SU-DHL-6 (cell line): ENCODE measurements at regions not wholly inside any gene's neighbourhood (a gene's known extent, or its start where the extent isn't known, plus 50 kb on each side); places are given as distances from the start of the nearest gene placed in this dataset.

Experiments used
- H2AFZ ChIP-seq: fragments of 200-600 bp; sonication (generic); 2 replicates; pipeline ENCODE4 v1.6.1; 2014; ENCODE audit warnings: low read depth, mild to moderate bottlenecking, moderate library complexity, mixed read lengths, antibody characterized with exemption, low read length; ENCODE audit not compliant: severe bottlenecking
- H3F3A ChIP-seq: fragments of 200-600 bp; shearing (Covaris generic); 2 replicates; pipeline ENCODE4 v1.6.0; 2016; ENCODE audit warnings: antibody characterized with exemption, mild to moderate bottlenecking; ENCODE audit not compliant: insufficient read depth
- H3K27ac ChIP-seq: fragments of 200-600 bp; sonication (generic); 2 replicates; pipeline ENCODE4 v1.5.1; 2016; ENCODE audit warnings: low read depth, mild to moderate bottlenecking, low read length, moderate library complexity, mixed read lengths
- H3K27me3 ChIP-seq: fragments of 200-600 bp; sonication (generic), shearing (Covaris generic); 2 replicates; pipeline ENCODE4 v1.6.0; 2014; ENCODE audit warnings: mild to moderate bottlenecking, low read length
- H3K36me3 ChIP-seq: fragments of 200-600 bp; sonication (generic); 2 replicates; pipeline ENCODE4 v1.6.1; 2014; ENCODE audit warnings: mild to moderate bottlenecking, low read length, mixed read lengths
- H3K4me2 ChIP-seq: fragments of 300-600, 200-600 bp; shearing (Covaris generic), sonication (generic); 2 replicates; pipeline ENCODE4 v1.6.0; 2014; ENCODE audit warnings: low read length, low read depth, mild to moderate bottlenecking; ENCODE audit not compliant: poor library complexity, severe bottlenecking
- H3K4me3 ChIP-seq: fragments of 200-600 bp; sonication (generic); 2 replicates; pipeline ENCODE4 v1.5.1; 2014; ENCODE audit warnings: antibody characterized with exemption, low read length, mild to moderate bottlenecking, mixed read lengths; ENCODE audit not compliant: insufficient read depth, poor library complexity, severe bottlenecking
- H3K79me2 ChIP-seq: fragments of 200-600 bp; sonication (generic); 2 replicates; pipeline ENCODE4 v1.6.1; 2014; ENCODE audit warnings: mild to moderate bottlenecking, low read length, moderate library complexity; ENCODE audit not compliant: insufficient read depth
- H3K9ac ChIP-seq: fragments of 200-600 bp; sonication (generic); 2 replicates; pipeline ENCODE4 v1.7.0; 2014; ENCODE audit warnings: mild to moderate bottlenecking, low read length
- H3K9me2 ChIP-seq: fragments of 200-600 bp; sonication (generic); replicated peaks from 2 replicates; pipeline ENCODE4 v1.6.1; 2014; ENCODE audit warnings: low read length; ENCODE audit not compliant: insufficient read depth
- H3K9me3 ChIP-seq: fragments of 200-600 bp; sonication (generic); 2 replicates; pipeline ENCODE4 v1.6.1; 2014; ENCODE audit warnings: low read length, mixed read lengths; ENCODE audit not compliant: insufficient read depth
- H4K20me1 ChIP-seq: fragments of 200-600 bp; sonication (generic); 2 replicates; pipeline ENCODE4 v1.6.1; 2014; ENCODE audit warnings: low read depth, mild to moderate bottlenecking, antibody characterized with exemption, low read length, moderate library complexity, mixed read lengths
- EZH2phosphoT487 ChIP-seq: fragments of 200-600 bp; sonication (generic), shearing (Covaris generic); conservative IDR thresholded peaks from 2 replicates; pipeline ENCODE4 v1.6.1; 2018; ENCODE audit warnings: mild to moderate bottlenecking, antibody characterized with exemption, low read length, moderate library complexity, mixed read lengths
- TF ChIP-seq, protein P1 (sequence below): fragments of 200-600 bp; sonication (generic); IDR thresholded peaks from one replicate; pipeline ENCODE4 v1.5.1; 2017; ENCODE audit warnings: antibody characterized with exemption, mild to moderate bottlenecking, low read length, moderate library complexity; ENCODE audit not compliant: insufficient read depth, poor library complexity, severe bottlenecking

DNA sequence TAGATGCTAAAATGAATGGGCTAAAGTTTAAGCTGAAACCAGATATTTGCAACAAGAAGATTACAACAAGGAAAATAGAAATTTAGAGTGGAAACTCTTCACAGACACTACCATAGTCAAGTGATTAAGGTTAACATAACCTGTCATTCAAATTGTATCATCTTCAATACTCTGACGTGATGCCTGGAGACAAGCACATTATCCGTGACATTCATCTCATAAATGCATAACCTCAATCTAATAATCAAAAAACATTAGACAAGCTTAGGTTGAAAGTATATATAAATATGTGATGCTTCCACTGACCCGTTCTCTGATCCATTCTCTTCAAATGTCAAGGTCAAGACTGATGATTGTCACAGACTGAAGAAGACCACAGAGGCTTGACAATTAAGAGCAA lies 263.8 kb upstream of the MEOX2 start:
- Histone ChIP-seq H4K20me1 (no peaks in the 10 kb centered on the region), H3F3A (no peaks in the 10 kb centered on the region), H3K9ac (no peak overlapping the region), H3K4me2 (no peak overlapping the region), H3K79me2 (no peaks in the 10 kb centered on the region), H3K36me3 (no peaks in the 10 kb centered on the region), H2AFZ (no peak overlapping the region), H3K9me3 (no peaks in the 10 kb centered on the region), H3K27ac (no peak overlapping the region), H3K27me3 (no peaks in the 10 kb centered on the region), H3K9me2 (no peaks in the 10 kb centered on the region), H3K4me3 (no peak overlapping the region)
- TF ChIP-seq, protein P1, sequence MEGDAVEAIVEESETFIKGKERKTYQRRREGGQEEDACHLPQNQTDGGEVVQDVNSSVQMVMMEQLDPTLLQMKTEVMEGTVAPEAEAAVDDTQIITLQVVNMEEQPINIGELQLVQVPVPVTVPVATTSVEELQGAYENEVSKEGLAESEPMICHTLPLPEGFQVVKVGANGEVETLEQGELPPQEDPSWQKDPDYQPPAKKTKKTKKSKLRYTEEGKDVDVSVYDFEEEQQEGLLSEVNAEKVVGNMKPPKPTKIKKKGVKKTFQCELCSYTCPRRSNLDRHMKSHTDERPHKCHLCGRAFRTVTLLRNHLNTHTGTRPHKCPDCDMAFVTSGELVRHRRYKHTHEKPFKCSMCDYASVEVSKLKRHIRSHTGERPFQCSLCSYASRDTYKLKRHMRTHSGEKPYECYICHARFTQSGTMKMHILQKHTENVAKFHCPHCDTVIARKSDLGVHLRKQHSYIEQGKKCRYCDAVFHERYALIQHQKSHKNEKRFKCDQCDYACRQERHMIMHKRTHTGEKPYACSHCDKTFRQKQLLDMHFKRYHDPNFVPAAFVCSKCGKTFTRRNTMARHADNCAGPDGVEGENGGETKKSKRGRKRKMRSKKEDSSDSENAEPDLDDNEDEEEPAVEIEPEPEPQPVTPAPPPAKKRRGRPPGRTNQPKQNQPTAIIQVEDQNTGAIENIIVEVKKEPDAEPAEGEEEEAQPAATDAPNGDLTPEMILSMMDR: no peak
- no peak for TF ChIP-seq EZH2phosphoT487

DNA sequence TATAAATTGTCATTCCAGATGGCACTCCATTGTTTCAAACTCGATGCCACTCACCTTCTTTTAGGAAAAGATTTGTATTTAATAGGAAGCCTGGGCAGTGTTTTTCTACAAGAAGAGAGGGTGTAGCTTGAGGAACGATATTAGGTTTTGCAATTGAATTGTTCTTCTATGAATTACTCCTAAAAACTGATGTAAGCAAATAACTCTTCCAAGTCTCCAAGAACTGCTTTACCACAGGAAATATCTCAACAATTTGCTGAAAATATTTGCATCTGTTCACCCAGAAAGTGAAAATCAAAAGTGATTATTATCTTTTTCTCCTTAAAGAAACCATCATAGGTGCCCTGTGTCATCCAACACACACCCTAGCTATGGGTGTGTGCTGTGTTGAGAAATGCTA lies 261.3 kb upstream of the MEOX2 start:
- no peak overlapping the region for H2AFZ ChIP-seq
- no peaks in the 10 kb centered on the region for H3K79me2 ChIP-seq
- no peaks in the 10 kb centered on the region for H3K27me3 ChIP-seq
- no peak for TF ChIP-seq EZH2phosphoT487
- TF ChIP-seq, protein P1: no peak
- H4K20me1 ChIP-seq: no peaks in the 10 kb centered on the region
- no peaks in the 10 kb centered on the region for H3K9me3 ChIP-seq
- H3K4me3 ChIP-seq: no peak overlapping the region
- no peak overlapping the region for H3K9ac ChIP-seq
- H3F3A ChIP-seq: no peaks in the 10 kb centered on the region
- no peaks in the 10 kb centered on the region for H3K36me3 ChIP-seq
- no peak overlapping the region for H3K27ac ChIP-seq
- H3K4me2 ChIP-seq: no peak overlapping the region
- no peaks in the 10 kb centered on the region for H3K9me2 ChIP-seq

DNA sequence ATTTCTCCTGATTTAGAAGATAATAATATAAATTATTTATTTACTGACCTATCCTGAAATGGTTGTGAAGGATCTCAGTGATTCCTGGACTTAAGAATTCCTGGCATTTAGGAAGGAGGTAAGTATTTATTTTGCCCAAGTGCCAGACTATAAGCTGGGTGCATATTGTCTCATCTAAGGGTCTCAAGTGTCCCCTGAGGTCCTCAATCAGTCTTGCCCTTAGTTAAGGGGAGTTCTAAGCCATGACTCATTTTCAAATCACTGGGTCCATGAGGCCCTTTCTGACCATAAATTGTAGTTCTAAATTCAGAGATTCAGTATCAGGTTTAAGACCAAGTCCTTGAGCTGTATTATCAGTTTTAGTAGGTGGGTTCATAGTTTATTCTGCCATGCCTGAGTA lies 251.6 kb upstream of the MEOX2 start:
- Histone ChIP-seq H3K9ac (no peak overlapping the region), H3K4me2 (no peak overlapping the region), H3K27me3 (no peaks in the 10 kb centered on the region), H3K9me3 (no peaks in the 10 kb centered on the region), H4K20me1 (no peaks in the 10 kb centered on the region), H3K79me2 (no peaks in the 10 kb centered on the region), H3F3A (no peaks in the 10 kb centered on the region), H3K27ac (no peak overlapping the region), H3K9me2 (no peaks in the 10 kb centered on the region), H3K36me3 (no peaks in the 10 kb centered on the region), H2AFZ (no peak overlapping the region), H3K4me3 (no peak overlapping the region)
- TF ChIP-seq EZH2phosphoT487: no peak
- TF ChIP-seq, protein P1: no peak

DNA sequence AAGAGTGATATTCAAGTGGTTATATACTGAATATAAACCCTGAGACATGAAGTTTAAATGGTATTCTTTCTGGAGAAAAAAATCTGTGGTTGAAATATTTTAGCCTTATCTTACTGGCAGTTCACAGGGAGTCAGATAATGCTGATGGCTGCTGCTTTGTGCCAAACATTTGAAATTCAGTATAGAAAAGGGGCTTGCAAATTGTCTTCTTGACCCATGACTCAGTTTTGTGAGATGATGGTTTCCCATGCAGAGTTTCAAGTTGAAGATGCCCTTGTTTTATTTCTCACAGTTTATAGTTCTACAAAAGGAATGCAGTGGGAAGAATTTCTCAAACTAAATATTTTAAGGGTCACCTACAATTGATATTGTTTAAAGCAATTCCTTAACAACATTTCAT lies 251.1 kb upstream of the MEOX2 start:
- no peak overlapping the region for H2AFZ ChIP-seq
- no peaks in the 10 kb centered on the region for H3F3A ChIP-seq
- H3K4me3 ChIP-seq: no peak overlapping the region
- no peaks in the 10 kb centered on the region for H4K20me1 ChIP-seq
- no peaks in the 10 kb centered on the region for H3K79me2 ChIP-seq
- no peaks in the 10 kb centered on the region for H3K9me3 ChIP-seq
- H3K9ac ChIP-seq: no peak overlapping the region
- TF ChIP-seq EZH2phosphoT487: no peak
- TF ChIP-seq, protein P1: no peak
- no peaks in the 10 kb centered on the region for H3K36me3 ChIP-seq
- no peak overlapping the region for H3K4me2 ChIP-seq
- no peaks in the 10 kb centered on the region for H3K27me3 ChIP-seq
- H3K27ac ChIP-seq: no peak overlapping the region
- H3K9me2 ChIP-seq: no peaks in the 10 kb centered on the region
